Heart left ventricle (tissue), 16 donors: ENCODE measurements at regions not wholly inside any gene's neighbourhood (a gene's known extent, or its start where the extent isn't known, plus 50 kb on each side); places are given as distances from the start of the nearest gene placed in this dataset.

Experiments
- ATAC-seq, 4 donors: fragments of 200-7000 bp; cut with Tn5 transposase; one replicate each; pipeline ENCODE4 v1.9.1; 2020 to 2022; ENCODE audit warnings: moderate library complexity in 4 of 4, mild to moderate bottlenecking in 3 of 4, moderate number of reproducible peaks in 1 of 4
- DNase-seq, 5 donors: peaks; one replicate each; pipeline ENCODE4 v3.0.0-alpha.2; 2020
- H3K27ac ChIP-seq, 12 donors: fragments of 200-600 bp; sonication (generic) in 4 of 12; one replicate each; pipeline versions ENCODE4 v1.5.0 to v1.8.0; 2016 to 2022; ENCODE audit warnings: mild to moderate bottlenecking in 2 of 12
- H3K27me3 ChIP-seq, 9 donors: fragments of 200-600 bp; sonication (generic) in 2 of 9; one replicate each; pipeline versions ENCODE4 v1.5.1 to v1.8.0; 2016 to 2022; ENCODE audit warnings: mild to moderate bottlenecking in 3 of 9
- H3K36me3 ChIP-seq, 9 donors: fragments of 200-600 bp; sonication (generic) in 2 of 9; one replicate each; pipeline versions ENCODE4 v1.5.0 to v1.8.0; 2018 to 2022; ENCODE audit warnings: mild to moderate bottlenecking in 2 of 9
- H3K4me1 ChIP-seq, 12 donors: fragments of 200-600 bp; sonication (generic) in 4 of 12; one replicate each; pipeline versions ENCODE4 v1.5.0 to v1.8.0; 2016 to 2022; ENCODE audit warnings: mild to moderate bottlenecking in 3 of 12
- H3K4me3 ChIP-seq, 12 donors: fragments of 200-600 bp; sonication (generic) in 4 of 12; one replicate each; pipeline versions ENCODE4 v1.5.0 to v1.8.0; 2017 to 2022; ENCODE audit warnings: mild to moderate bottlenecking in 9 of 12, moderate library complexity in 4 of 12
- H3K9me3 ChIP-seq, 12 donors: fragments of 200-600 bp; sonication (generic) in 4 of 12; one replicate each; pipeline versions ENCODE4 v1.5.0 to v1.8.0; 2016 to 2022; ENCODE audit warnings: mild to moderate bottlenecking in 1 of 12
- POLR2A ChIP-seq, 2 donors: fragments of 450-650 bp; IDR thresholded peaks; one replicate each; pipeline ENCODE4 v1.6.1; 2017; ENCODE audit warnings: antibody characterized with exemption in 2 of 2, mild to moderate bottlenecking in 2 of 2, moderate library complexity in 2 of 2
- WGBS, 4 donors: extraction: QIAGEN DNeasy Blood & Tissue Kit in 2 of 4; methylation state at CpG; one replicate each; pipeline versions ENCODE4 v1.1.5 to v1.1.7; 2013 to 2018; 5-methylcytosine and 5-hydroxymethylcytosine counted together
- intact Hi-C, 10 donors: fragments of 100-400 bp; cut with DNase I; formaldehyde crosslinking; loops; one replicate each; pipeline versions ENCODE4 v1.11.1 to v1.14.2; 2022
- TF ChIP-seq, protein P1 (sequence below), 12 donors: fragments of 200-600 bp; sonication (generic) in 4 of 12; IDR thresholded peaks; one replicate each; pipeline versions ENCODE4 v1.5.0 to v1.8.0; 2018 to 2022; ENCODE audit warnings: antibody characterized with exemption in 12 of 12, mild to moderate bottlenecking in 5 of 12
- donor health status: ischemic (EF 13 %, LVEDD 7.1; RV severe dilation, severe dysfunction).
- donor health status: healthy with polysubstance abuse.
- donor health status: DM: no; HTN: yes; CAD: no.
- donor health status: DM: no; HTN: no; CAD: no.
- donor health status: ischemic (EF 25% LVEDD 6.9; RV normal size, moderate dysfunction).
- donor health status: ischemic (EF 25% LVEDD 5.7; RV mildly dilated, moderate dysfunction).
- donor health status: healthy.
- donor health status: DM: yes; HTN: yes; CAD: no.
- donor health status: ischemic (EF 35%, LVEDD 5.7; RV mildly dilated, moderate dysfunction).
- donor health status: nonischemic (EF 11% LVEDD 7.7; RV severe dilation, severe dysfunction).
- donor health status: DM: yes; HTN: yes; CAD: no.
- donor health status: PGD.
- donor health status: ischemic (EF 29% LVEDD 5.4; RV normal size, mild dysfunction).
- donor health status: nonischemic (EF 23%, LVEDD 6.1; RV moderate dilation, normal function).

DNA sequence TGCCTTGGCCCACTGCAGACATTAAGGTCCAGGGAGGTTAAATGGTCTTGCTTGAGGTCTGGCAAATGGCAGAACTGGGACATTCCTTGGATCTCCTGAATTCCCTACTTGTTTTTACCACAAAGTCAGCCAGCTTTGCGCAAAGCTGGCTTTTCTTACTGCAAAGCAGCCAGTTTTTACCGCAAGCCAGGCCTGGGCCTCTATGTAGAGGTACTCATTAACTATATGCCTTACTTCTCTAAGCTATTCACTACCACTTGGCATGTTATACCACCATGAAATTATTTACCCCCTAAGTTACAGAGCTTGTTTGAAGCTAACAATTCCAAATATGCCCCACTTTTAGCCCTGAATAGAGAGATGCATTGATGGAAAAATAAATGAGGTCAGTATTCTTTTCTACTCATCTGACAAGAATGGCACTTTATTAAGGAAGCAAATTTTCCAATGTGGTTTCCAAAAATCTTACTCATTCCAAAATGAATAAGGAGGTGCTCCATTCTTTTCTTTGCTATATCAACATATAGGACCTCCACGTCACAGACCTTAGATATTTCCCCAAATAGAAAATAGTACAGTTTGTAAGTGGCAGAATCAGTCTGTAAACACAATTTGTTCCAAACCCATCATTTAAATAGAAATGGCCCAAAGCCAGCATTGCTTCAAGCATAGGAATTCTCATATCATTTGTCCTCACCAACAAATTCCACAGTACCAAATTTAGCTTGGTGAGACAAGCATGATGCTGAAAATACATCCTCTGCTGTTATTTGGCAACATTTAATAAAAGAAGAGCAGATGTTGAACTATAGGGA lies 143.9 kb upstream of the TSC22D1 start:
- ATAC-seq, result peak; percentile 52 to 87 (median 81)
- no peaks in the 10 kb centered on the region for H3K36me3 ChIP-seq
- H3K9me3 ChIP-seq, result peaks cover 0 to 17% (median 9%) of the 10 kb centered on the region in 12 donors
- DNase-seq, result no peak
- peak overlapping the region in 11 of 12 donors; percentile 12 to 80 (median 61) for H3K27ac ChIP-seq
- TF ChIP-seq, protein P1, sequence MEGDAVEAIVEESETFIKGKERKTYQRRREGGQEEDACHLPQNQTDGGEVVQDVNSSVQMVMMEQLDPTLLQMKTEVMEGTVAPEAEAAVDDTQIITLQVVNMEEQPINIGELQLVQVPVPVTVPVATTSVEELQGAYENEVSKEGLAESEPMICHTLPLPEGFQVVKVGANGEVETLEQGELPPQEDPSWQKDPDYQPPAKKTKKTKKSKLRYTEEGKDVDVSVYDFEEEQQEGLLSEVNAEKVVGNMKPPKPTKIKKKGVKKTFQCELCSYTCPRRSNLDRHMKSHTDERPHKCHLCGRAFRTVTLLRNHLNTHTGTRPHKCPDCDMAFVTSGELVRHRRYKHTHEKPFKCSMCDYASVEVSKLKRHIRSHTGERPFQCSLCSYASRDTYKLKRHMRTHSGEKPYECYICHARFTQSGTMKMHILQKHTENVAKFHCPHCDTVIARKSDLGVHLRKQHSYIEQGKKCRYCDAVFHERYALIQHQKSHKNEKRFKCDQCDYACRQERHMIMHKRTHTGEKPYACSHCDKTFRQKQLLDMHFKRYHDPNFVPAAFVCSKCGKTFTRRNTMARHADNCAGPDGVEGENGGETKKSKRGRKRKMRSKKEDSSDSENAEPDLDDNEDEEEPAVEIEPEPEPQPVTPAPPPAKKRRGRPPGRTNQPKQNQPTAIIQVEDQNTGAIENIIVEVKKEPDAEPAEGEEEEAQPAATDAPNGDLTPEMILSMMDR (IDR thresholded peaks at IDR 0.05), result no peak
- TF ChIP-seq POLR2A (IDR thresholded peaks at IDR 0.05), result no peak
- peaks cover 0 to 35% (median 2%) of the 10 kb centered on the region in 12 donors for H3K4me1 ChIP-seq
- 65 to 75% (median 72%) methylated on average over 3 of the region's 3 CpGs for WGBS, 4 donors
- no peak overlapping the region for H3K4me3 ChIP-seq
- intact Hi-C loops, result loop anchor here in 1 of 10 donors (10.0 kb wide), 1 partner anchor 135 kb away; no protein-coding TSS in a partner anchor
- no peaks in the 10 kb centered on the region for H3K27me3 ChIP-seq

DNA sequence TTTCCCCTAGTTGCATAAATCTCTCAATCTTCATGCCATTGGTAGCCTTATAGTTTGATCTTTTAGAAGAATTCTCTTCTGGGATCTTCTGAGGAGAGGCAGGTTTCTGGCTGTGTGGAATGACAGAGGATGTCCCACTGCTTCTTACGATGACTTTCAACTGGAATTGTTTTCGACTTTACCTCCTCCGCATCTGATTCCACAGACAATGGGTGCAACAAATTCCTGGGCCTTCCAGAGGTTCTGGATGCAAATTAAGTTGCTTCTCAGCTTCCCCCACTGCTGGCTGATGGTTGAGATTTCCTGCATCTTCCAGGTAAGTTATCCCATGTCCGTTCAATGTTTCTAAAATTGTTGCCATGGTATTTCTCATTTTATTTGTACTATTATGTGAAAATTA lies 142.3 kb upstream of the TSC22D1 start:
- intact Hi-C loops, result no loop called here
- ATAC-seq, result no peak
- H3K27ac ChIP-seq, result no peak overlapping the region
- WGBS, 4 donors, result 87 to 89% (median 88%) methylated on average over 4 of the region's 4 CpGs
- H3K36me3 ChIP-seq, result no peaks in the 10 kb centered on the region
- peaks cover 0 to 38% (median 2%) of the 10 kb centered on the region in 12 donors for H3K4me1 ChIP-seq
- H3K4me3 ChIP-seq, result no peak overlapping the region
- no peaks in the 10 kb centered on the region for H3K27me3 ChIP-seq
- no peak for DNase-seq
- TF ChIP-seq, protein P1 (IDR thresholded peaks at IDR 0.05), result no peak
- no peak for TF ChIP-seq POLR2A (IDR thresholded peaks at IDR 0.05)
- H3K9me3 ChIP-seq, result peaks cover 0 to 17% (median 9%) of the 10 kb centered on the region in 12 donors

DNA sequence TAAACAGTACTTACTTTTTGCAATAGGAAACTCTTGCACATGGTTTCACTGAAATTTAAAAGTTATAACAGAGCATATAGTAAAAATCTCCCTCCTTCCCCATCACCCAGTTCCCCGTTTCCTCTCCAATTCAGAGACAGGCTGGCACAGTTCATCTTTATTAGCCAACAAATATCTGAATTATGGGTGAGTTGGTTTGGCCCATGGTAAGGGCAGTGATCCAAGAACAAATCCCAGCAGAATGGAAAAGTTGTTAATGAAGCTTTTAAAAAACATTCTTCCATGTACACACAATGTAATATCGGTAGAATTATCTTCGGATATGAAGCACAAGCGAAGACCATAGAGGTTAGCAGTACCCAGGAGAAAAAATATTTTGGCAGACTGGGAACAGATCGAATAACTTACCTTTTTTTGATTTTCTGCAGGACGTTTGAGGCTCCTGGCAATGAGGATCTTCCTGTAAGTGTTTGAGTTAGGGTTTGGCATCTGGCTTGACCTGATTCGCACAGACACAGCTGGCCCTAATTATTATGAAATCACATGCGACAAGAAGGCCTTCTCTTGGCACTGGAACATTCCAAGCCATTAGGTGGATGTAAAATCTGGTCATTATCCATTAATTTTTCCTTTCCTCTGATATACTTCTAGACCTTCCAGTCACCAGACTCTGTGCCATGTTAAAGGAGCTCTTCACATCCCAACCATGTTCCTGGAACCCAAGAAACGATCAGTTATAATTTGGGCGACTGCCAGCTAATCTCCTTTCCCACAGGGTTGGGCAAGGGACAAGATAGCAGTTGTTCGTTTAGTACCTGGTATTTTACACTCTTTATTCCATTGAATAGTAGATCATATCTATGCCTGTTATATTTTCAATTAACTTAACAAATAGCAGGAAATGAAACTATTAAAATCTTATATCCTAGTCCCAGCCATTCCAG lies 139.4 kb upstream of the TSC22D1 start:
- no peak for DNase-seq
- Histone ChIP-seq H3K27me3 (no peaks in the 10 kb centered on the region), H3K4me1 (peaks cover 0 to 39% (median 7%) of the 10 kb centered on the region in 12 donors), H3K27ac (no peak overlapping the region), H3K36me3 (no peaks in the 10 kb centered on the region), H3K4me3 (no peak overlapping the region), H3K9me3 (no peaks in the 10 kb centered on the region)
- TF ChIP-seq POLR2A (IDR thresholded peaks at IDR 0.05), result no peak
- TF ChIP-seq, protein P1 (IDR thresholded peaks at IDR 0.05), result no peak
- WGBS, 4 donors, result 59 to 70% (median 62%) methylated on average over 11 of the region's 11 CpGs
- intact Hi-C loops, result no loop called here
- peak in 1 of 4 donors; percentile 24 for ATAC-seq
